Panc1 (cell line): ENCODE measurements at regions not wholly inside any gene's neighbourhood (a gene's known extent, or its start where the extent isn't known, plus 50 kb on each side); places are given as distances from the start of the nearest gene placed in this dataset.

Source experiments
- ATAC-seq: fragments of 200-7000 bp; cut with Tn5 transposase; 2 replicates; pipeline ENCODE4 v1.9.1; 2020; ENCODE audit warnings: mild to moderate bottlenecking, moderate library complexity
- BruUV-seq: library from RNA; stranded (reverse); fragments of 400-500 nt; replicated peaks from 2 replicates; lab custom pipeline; 2021; lab: Mats Ljungman, UMichigan
- CTCF ChIA-PET: fragments of 300-600 bp; sonication (Branson Sonifier 250); formaldehyde crosslinking; loops from one replicate; lab custom pipeline; 2022; ENCODE audit warnings: antibody characterized with exemption; lab: Charles Lee
- POLR2A ChIA-PET: fragments of 300-600 bp; sonication (Branson Sonifier 250); formaldehyde crosslinking; loops from one replicate; lab custom pipeline; 2022; ENCODE audit warnings: antibody characterized with exemption; lab: Charles Lee
- DNase-seq: peaks from one replicate; pipeline ENCODE4 v3.0.0-alpha.2; 2010; ENCODE audit warnings: low read depth, low spot score
- H3K27ac ChIP-seq: 2 replicates; pipeline ENCODE4 v1.5.1; 2011; ENCODE audit warnings: mild to moderate bottlenecking, low read length, inconsistent platforms
- H3K27me3 ChIP-seq: fragments of 200-500 bp; sonication (Bioruptor generic); 2 replicates; pipeline ENCODE4 v1.6.0; 2014; ENCODE audit warnings: low read length, inconsistent platforms; ENCODE audit not compliant: control insufficient read depth, insufficient read depth
- H3K36me3 ChIP-seq: fragments of 200-500 bp; sonication (Bioruptor generic); 2 replicates; pipeline ENCODE4 v1.5.1; 2014; ENCODE audit warnings: inconsistent platforms, mild to moderate bottlenecking, low read length, moderate library complexity; ENCODE audit not compliant: control insufficient read depth, insufficient read depth
- H3K4me1 ChIP-seq: 2 replicates; pipeline ENCODE4 v1.5.1; 2011; ENCODE audit warnings: inconsistent platforms, mild to moderate bottlenecking, low read length, moderate library complexity; ENCODE audit not compliant: control insufficient read depth, insufficient read depth
- H3K4me3 ChIP-seq, 2 experiments: 2 replicates each; pipeline ENCODE4 v1.5.1; 2011 to 2012; ENCODE audit warnings: low read depth in 2 of 2, low read length in 2 of 2, mild to moderate bottlenecking in 2 of 2, inconsistent platforms in 1 of 2, moderate library complexity in 1 of 2
- H3K9me3 ChIP-seq: fragments of 200-500 bp; sonication (Bioruptor generic); 2 replicates; pipeline ENCODE4 v1.5.1; 2014; ENCODE audit warnings: low read depth, mild to moderate bottlenecking, inconsistent platforms, low read length, moderate library complexity; ENCODE audit not compliant: control insufficient read depth, insufficient read depth
- CTCF ChIP-seq: fragments of 450-650 bp; IDR thresholded peaks from 2 replicates; pipeline ENCODE4 v1.5.1; 2017; ENCODE audit warnings: mild to moderate bottlenecking
- POLR2AphosphoS5 ChIP-seq: IDR thresholded peaks from 2 replicates; pipeline ENCODE4 v1.6.1; 2012; ENCODE audit warnings: mild to moderate bottlenecking, low read depth, low read length, moderate library complexity
- REST ChIP-seq, 2 experiments: IDR thresholded peaks; 2 replicates each; pipeline ENCODE4 v1.6.1; 2011 to 2012; ENCODE audit warnings: low read depth in 2 of 2, control low read depth in 1 of 2, low read length in 1 of 2, mild to moderate bottlenecking in 1 of 2, moderate library complexity in 1 of 2; ENCODE audit not compliant: insufficient read depth in 1 of 2
- SIN3A ChIP-seq: IDR thresholded peaks from 2 replicates; pipeline ENCODE4 v1.6.1; 2012; ENCODE audit warnings: low read depth, mild to moderate bottlenecking, low read length, moderate library complexity, borderline replicate concordance; ENCODE audit not compliant: insufficient read depth
- TCF7L2 ChIP-seq: IDR thresholded peaks from 2 replicates; pipeline ENCODE4 v1.6.1; 2011; ENCODE audit warnings: mild to moderate bottlenecking, low read depth, low read length, inconsistent platforms
- in situ Hi-C: cut with HindIII; loops from 2 replicates; pipeline ENCODE4 v1.10.0; 2016; ENCODE audit warnings: low sequenced_read_pairs, low pct_unique_long_range_greater_than_20kb
- intact Hi-C: fragments of 100-400 bp; cut with micrococcal nuclease; formaldehyde crosslinking; loops from one replicate; pipeline ENCODE4 v1.10.0; 2022; ENCODE audit not compliant: unreplicated experiment

DNA sequence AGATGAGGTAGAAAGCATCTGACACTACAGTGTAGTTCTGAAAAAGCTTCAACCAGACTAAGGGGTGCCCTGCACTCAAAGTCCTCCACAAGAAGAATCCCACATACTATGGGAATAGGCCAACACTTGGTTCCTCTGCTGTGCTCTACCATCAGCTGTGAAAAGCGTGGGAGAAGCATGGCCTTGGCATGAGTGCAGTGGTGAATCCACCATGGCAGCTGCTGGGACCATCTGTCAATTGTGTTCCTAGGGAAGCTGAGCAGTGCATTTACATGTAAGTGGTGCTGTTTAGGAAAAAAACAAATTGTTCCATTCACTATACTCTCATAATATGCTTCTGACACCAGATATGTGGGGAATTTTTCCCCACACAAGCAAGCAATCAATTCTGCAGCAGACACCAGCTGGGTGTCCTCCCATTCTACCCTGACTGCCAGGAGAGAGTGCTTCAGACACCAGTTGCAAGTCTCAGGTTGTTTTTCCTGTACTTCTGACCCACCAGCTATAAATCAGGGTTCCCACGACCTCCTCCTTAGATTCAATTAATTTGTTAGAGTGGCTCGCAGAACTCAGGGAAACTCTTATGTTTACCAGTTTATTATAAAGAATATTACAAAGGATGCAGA lies 230.8 kb upstream of the CHRM3 start:
- no peak for DNase-seq
- no peak overlapping the region for H3K27ac ChIP-seq
- ChIA-PET POLR2A (no interaction called here), CTCF (no interaction called here)
- H3K4me3 ChIP-seq: no peak overlapping the region
- no peaks in the 10 kb centered on the region for H3K27me3 ChIP-seq
- H3K9me3 ChIP-seq: no peaks in the 10 kb centered on the region
- in situ Hi-C loops: no loop called here
- H3K36me3 ChIP-seq: no peaks in the 10 kb centered on the region
- BruUV-seq: no TSS peak
- H3K4me1 ChIP-seq: no peaks in the 10 kb centered on the region
- no peak for ATAC-seq
- TF ChIP-seq CTCF (no peak), SIN3A (no peak), POLR2AphosphoS5 (no peak), REST (IDR thresholded peaks at IDR 0.05; ENCODE audit: insufficient read depth in 1 of 2, low read depth in 2 of 2, low read length in 1 of 2) (no peak), TCF7L2 (no peak)
- intact Hi-C loops: no loop called here

- no TSS peak for BruUV-seq
- no peaks in the 10 kb centered on the region for H3K9me3 ChIP-seq
- H3K36me3 ChIP-seq: no peaks in the 10 kb centered on the region
- TF ChIP-seq REST (IDR thresholded peaks at IDR 0.05; ENCODE audit: insufficient read depth in 1 of 2, low read depth in 2 of 2, low read length in 1 of 2) (no peak), SIN3A (no peak), TCF7L2 (no peak), CTCF (no peak), POLR2AphosphoS5 (no peak)
- ATAC-seq (no peak), DNase-seq (no peak)
- ChIA-PET POLR2A (no interaction called here), CTCF (no interaction called here)
- no peak overlapping the region for H3K4me3 ChIP-seq
- H3K27me3 ChIP-seq: no peaks in the 10 kb centered on the region
- no peak overlapping the region for H3K27ac ChIP-seq
- in situ Hi-C loops (no loop called here), intact Hi-C loops (no loop called here)
- H3K4me1 ChIP-seq: no peaks in the 10 kb centered on the region
Measured at GRCh38 chr1:239151937-239152336, 234.4 kb upstream of the CHRM3 start.
